Suppressor macrophage (primary cell): ENCODE measurements at regions not wholly inside any gene's neighbourhood (a gene's known extent, or its start where the extent isn't known, plus 50 kb on each side); places are given as distances from the start of the nearest gene placed in this dataset.
"Not testable (repeated sequence)": the region's sequence is repeated elsewhere in the genome, so short reads cannot be mapped to it uniquely, and the experiment has no call there.

Source experiments
- DNase-seq, 4 experiments: peaks; one replicate each; pipeline ENCODE4 v3.0.0-alpha.2; 2020 to 2022

GRCh38 chr2:125874564-125874963, 781.4 kb upstream of the GYPC start:
- no peak for DNase-seq

- DNase-seq: no peak
Observed at GRCh38 chr2:125885340-125885739, 770.6 kb upstream of the GYPC start.

DNA sequence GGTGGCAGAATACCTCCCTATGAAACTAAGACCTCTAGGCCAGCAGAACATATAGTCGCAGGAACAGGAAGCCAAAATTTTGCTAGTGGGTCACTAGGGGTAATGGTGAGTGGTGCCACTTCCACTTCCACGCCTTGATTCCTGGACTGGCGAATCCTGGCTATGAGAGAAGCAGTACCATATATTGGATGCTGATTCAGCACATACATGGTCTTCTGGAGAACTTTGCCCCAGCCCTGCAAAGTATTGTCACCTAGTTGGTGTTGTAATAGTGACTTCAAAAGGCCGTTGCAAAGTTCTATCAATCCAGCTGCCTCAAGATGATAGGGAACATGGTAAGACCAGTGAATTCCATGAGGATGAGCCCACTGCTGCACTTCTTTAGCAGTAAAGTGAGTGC, 769.8 kb upstream of the GYPC start:
- DNase-seq: no peak

DNA sequence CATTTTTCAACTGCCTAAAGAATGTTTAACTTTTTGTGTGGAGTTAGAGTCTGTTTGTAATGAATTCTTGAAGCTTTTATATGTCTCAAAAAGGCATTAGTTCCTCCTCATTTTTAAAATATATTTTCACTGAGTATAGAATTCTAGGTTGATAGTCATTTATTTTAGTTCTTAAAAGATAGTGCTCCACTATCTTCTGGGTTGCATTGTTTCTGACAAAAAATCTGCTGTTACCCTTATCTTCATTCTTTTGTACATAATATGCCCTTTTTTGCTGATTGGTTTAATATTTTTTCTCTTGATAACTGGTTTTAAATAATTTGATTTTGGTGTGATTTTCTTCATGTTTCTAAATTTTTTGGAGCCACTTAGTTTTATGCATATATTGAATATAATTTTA, 754.7 kb upstream of the GYPC start:
- DNase-seq: no peak

DNA sequence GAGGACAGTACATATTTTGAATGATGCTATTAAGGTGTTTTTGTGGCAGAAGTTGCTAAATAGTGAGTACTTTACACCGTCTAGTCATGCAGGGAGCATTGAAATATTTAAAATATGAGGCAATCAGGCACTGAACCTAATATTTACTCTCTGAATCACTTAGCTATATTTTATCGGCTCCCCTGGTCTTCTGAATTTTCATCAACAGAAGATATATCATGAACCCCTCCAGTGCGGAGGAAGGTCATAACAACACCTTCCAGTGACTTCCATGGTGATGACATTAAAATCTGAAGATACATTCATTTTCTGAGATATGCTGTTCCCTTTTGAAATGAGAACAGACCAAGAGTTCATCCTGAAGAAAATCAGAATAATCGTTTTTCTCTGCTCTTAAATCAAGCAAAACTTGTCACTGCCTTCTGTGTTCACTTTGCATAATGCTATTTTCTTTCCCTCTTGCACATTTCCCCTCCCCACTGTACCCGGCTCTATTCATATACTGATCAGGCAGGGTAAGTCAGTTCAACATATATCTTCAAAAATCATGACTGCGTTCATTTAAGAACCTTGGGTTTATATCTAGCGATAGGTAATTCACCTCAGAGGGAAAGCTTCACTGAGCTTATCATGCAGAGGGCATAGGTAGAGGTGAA, 729.9 kb upstream of the GYPC start:
- no peak for DNase-seq

DNA sequence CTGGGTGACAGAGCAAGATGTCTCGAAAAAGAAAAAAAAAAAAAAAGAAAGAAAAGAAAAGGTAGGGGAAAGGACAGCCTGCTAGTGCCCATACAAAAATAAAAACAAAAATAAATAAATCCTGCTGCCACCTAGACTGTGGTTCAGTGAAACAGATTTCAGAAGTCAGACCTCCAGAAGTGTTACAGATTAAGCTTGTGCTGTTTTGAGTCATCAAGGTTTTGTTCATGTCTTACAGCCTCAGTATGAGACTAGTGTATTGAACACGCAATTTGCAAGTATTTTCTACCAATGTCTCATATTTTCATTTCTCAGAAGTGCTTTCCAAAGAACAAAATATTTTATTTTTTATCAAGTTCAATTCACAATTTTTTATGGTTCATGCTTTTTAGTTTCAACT, 720.4 kb upstream of the GYPC start:
- DNase-seq: no peak

DNA sequence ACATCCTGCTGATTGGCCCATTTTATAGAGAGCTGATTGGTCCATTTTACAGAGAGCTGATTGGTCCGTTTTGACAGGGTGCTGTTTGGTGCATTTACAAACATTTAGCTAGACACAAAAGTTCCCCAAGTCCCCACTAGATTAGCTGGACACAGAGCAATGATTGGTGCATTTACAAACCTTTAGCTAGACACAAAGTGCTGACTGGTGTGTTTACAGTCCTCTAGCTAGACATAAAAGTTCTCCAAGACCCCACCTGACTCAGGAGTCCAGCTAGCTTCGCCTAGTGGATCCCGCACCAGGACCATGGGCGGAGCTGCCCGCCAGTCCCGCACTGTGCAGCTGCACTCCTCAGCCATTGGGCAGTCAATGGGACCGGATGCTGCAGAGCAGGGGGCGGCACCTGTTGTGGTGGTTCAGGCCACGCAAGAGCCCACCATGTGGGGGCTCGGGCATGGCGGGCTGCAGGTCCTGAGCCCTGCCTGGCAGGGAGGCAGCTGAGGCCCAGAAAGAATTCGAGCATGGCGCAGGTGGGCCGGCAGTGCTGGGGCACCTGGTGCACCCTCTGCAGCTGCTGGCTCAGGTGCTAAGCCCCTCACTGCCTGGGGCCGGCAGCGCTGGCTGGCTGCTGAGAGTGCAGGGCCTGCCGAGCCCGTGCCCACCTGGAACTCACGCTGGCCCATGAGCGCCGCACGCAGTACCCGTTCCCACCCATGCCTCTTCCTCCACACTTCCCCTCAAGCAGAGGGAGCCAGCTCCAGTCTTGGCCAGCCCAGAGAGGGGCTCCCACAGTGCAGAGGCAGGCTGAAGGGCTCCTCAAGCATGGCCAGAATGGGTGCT, 713.2 kb upstream of the GYPC start:
- no peak for DNase-seq

- DNase-seq: no peak
Observed at GRCh38 chr2:125959047-125959446, 696.9 kb upstream of the GYPC start.

DNA sequence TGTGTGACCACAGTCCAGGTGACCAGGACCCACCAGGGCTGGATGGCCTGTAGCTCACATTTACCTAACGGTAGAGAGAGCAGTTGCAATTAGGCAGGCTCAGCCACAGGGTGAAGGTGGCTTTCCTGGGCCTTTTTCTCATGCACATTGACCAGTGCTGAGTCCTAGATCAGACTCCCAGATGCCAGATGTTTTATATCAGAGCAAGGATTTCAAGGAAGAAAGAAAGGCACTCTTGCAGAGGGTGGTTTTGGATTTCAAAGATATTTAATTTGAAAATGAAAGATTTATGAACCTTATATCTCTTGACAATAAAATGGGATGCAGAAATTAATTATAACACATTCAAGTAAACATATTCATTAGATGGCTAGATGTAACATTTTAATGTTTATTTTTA, 694.2 kb upstream of the GYPC start:
- DNase-seq: no peak

DNA sequence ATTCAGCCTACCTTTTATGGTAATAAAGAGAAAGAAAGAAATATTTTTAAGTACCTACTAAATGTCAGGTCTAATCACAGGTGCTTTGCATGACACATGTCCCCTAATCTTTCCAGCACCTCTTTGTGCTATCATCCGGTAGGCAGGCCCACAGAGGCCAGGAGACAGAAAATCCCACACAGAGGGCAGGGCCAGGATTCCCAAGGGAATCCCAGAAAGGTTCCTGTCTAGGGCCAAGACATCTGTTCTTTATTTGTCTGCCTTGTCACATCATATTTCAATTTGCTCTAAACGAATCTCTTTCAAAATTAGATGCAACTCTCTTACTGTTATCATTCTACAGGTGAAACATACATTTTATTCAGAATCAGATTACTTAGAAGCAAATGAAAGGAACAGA, 676.1 kb upstream of the GYPC start:
- no peak for DNase-seq

DNA sequence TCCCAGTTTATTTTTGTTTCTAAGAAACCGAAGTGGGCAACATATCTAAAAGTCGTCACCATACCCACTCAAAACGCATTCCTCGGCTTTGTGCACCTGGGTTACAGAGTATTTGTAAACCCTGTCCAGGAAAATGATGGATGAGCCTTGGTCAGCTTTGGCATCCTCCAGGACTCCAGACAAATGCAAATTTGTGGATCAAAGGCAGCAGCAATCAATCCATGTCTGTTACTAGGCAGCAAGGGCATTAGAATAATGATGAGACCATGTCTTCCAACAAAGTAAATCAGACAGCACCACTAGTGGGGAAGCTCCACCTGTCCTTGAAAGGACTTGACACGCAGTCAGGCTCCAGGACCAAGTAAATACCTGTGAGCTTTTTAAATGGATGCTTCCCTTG, 672.6 kb upstream of the GYPC start:
- DNase-seq: no peak

GRCh38 chr2:126029316-126029715, 626.6 kb upstream of the GYPC start:
- DNase-seq: no peak

DNA sequence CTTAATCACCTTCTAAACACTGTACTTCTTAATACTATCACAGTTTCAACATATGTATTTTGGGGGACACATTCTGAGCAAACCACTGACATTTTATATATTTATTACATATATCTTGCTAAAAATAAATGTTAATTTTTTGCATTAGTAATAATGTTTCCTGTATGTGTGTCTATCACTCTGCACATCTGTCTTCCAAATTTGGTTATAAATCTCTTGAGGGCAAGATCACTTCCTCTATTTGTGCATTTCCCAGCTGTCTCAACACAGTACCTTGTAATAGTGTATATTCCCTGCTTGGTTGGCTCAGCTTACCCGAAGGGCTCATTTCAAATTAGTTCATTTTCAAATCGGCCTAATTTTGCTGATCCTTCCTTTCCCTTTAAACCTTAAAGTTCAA, 617.1 kb upstream of the GYPC start:
- DNase-seq: no peak

DNA sequence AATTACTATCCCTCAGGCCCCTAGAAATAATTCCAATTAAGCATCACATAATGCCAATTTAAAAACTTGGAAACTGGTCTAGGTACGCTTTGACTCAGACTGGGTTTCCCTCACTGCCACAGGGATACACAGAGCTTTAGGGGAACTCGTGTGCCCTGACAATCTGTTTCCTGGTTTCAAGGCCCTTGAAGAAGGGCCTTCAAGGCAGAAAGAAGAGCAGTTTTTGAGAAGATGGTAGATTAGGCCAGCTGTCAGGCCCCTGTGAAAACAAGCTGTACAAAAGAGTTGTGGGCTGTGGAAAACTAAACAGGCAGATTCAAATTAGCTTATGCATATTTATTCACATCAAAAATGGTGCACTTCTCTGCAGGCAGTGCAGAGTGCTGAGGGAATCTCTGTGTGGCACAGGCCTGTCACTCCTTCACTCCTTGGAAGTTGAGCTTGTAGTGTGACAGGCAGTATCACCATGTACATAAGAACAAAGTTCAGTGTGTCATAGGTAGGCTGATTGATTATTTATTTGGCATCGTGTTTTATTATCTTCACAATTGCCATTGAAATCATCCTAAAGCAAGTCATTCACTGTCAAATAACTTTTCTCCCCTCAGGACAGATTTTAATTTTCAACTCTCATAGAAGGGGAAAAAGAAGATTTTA, 614.4 kb upstream of the GYPC start:
- no peak for DNase-seq

DNA sequence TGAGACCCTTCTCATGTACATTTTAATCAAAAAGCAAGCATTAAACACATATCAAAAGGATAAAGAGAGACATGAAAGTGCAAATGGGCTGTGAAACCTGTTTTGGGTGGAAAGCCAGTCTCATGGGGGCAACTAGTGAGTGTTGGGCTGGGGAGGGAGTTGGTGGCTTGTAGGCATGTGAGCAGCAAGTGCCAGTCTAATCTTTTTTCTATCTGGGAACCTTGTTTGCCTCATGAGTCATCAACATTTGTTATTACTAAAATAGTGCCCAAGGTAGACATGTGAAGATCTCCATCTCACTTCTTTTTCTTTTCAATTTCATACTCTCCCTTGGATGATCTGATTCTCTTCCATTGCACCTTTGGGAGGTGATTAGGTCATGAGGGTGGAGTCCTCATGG, 613.9 kb upstream of the GYPC start:
- DNase-seq: no peak

- DNase-seq: no peak
Observed at GRCh38 chr2:126048719-126049118, 607.2 kb upstream of the GYPC start.

DNA sequence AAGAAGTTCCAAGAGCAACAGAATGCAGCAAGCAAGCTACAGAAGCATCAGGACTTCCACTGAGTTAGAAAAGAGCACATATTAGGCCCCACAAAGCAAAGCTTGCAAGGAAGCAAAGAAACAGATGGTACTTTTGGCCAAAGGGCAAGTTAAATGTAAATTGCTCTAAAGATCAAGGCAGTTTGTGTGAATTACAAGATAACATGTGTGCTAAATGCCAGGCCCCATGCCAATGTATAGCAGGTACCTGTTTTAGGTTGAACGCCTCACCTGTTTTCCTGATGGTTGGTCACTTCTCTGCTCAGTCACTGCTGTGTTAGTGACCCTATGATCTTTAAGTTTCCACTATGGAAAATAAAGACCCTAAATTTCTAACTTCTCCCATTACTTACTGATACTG, 606.5 kb upstream of the GYPC start:
- DNase-seq: no peak

DNA sequence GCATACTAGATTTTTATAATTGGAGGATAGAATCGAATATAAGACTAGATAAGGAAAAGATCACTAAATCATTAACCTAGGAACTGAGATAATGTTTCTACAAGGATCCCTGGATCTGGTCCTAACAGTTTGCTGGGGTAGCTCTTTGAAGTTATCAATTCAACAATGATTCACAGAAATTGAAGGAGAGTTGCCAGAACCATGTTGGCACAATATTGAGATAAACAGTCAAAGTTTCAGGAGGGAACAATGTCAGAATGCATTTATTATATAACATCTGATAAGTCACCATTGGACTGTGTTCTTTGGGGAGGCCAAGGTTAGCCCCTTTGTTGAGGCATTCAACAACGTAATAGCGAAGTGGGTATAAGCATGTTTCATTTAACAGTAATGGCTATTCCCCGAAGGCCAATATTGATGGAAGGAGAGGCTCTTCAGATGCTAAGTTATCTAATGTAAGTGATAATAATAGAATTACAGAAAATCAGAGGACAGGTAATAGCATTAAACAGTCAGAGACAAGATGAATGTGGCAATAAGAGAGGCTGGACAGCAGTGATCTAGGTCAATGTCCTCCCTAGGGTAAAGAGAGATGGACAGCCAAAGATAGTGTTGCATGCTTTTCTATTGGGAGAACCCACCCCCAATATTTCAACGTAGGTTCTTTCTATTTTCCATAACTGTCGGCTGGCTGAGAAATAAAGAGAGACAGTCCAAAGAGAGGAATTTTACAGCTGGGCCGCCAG, 604.8 kb upstream of the GYPC start:
- DNase-seq: no peak

GRCh38 chr2:126051737-126052240, 604.2 kb upstream of the GYPC start:
- not testable (repeated sequence) for DNase-seq

DNA sequence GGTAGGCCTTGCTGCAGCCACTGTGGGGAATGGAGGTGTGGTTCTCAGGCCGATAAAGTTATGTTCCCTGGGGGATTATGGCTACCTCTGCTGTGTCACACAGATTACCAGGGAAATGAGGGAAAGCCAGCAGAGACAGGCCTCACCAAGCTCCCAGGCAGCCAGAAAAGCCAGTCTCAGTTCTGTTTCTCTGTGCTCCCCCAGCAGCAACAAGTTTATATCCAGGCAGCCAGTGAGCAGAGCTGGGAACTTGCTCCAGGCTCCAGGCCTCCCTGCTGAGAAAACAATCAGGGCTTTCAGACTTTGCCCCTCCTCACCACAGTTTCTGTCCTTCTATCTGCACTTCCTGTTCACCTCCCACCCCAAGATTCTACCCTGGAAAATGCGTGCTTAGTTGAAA, 596.6 kb upstream of the GYPC start:
- no peak for DNase-seq

DNA sequence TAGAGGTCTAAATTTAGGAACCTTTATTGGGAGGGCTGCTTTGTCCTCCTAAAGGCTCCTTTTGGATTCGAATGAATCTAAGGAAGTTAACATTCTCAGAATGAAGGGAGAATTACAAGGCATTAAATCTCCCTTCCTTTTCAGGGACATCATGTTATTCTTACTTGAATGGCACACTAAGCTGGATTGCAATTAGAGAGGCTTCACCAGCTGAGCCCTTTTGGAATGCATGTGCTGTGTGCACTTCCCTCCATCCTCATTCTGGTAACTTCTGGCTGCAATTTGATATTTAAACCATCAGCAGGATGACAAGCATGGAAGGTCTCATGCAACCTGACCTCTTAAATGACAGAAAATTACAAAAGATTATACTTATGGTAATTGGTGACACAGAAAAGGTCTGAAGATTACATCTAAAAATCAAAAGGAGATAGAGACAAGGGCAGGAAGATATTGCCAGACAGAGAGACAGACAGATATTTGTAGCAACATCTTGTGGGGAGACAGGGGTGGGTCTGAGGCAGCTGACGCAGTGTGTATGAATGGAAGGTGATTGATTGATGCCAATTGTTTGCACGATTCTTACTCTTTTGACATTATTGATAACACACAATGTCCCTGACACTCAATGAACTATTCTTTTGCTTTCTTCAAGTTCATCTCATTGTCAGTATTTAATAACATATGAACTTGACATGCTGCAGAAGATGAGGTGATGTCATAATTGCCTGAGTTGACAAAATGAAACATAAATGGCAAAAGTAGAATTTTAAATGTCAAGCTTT, 570.8 kb upstream of the GYPC start:
- DNase-seq: no peak

- DNase-seq: no peak
Observed at GRCh38 chr2:126100962-126101361, 555.0 kb upstream of the GYPC start.
